Activated naive CD4-positive, alpha-beta T cell treated with anti-CD3 and anti-CD28 coated beads, Interleukin-2, amount 50 U/mL, for 72 hours (primary cell): ENCODE measurements at regions not wholly inside any gene's neighbourhood (a gene's known extent, or its start where the extent isn't known, plus 50 kb on each side); places are given as distances from the start of the nearest gene placed in this dataset.
A peak's percentile ranks its signal among the peaks of the same experiment; 100 is the strongest.

ENCODE experiments used
- ATAC-seq, 2 donors: fragments of 150-1000 bp; cut with Tn5 transposase; 2 replicates each; pipeline ENCODE4 v1.10.0; 2021; ENCODE audit warnings: mild to moderate bottlenecking in 2 of 2, moderate library complexity in 2 of 2
- DNase-seq, 2 donors: peaks; one replicate each; pipeline ENCODE4 v3.0.0; 2021 to 2022; ENCODE audit warnings: low spot score in 2 of 2
- H3K27ac Mint-ChIP-seq, 2 donors: one replicate each; pipeline ENCODE4 v1.8.0; 2022; ENCODE audit warnings: mild to moderate bottlenecking in 2 of 2, mixed read lengths in 2 of 2
- H3K36me3 Mint-ChIP-seq, 2 donors: one replicate each; pipeline ENCODE4 v1.8.0; 2022; ENCODE audit warnings: mixed read lengths in 2 of 2
- H3K9me3 Mint-ChIP-seq, 2 donors: one replicate each; pipeline ENCODE4 v1.8.0; 2022; ENCODE audit warnings: mixed read lengths in 2 of 2

DNA sequence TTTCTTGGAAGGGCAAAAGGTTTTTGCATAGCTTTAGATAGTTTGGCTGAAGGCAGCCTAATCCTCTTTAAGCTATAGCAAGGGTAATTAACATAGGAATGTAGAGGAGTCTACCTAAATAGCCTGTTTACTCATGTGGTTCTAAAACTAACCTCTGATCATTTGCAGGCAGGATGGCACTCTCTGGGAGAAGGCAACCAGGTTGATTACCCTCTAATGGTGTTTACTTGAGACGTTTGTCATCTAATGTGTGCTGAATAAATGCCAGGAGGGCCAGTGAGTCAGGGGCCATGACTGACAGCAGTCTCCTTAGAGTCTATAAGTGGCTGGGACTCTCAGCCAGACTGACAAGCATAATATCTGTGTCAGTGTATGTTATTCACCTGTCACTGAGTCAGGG is 286.4 kb downstream of the PCNX1 start:
- ATAC-seq (no peak), DNase-seq (no peak)
- Mint-ChIP-seq H3K27ac (no peak overlapping the region), H3K36me3 (no peaks in the 10 kb centered on the region), H3K9me3 (no peaks in the 10 kb centered on the region)

DNA sequence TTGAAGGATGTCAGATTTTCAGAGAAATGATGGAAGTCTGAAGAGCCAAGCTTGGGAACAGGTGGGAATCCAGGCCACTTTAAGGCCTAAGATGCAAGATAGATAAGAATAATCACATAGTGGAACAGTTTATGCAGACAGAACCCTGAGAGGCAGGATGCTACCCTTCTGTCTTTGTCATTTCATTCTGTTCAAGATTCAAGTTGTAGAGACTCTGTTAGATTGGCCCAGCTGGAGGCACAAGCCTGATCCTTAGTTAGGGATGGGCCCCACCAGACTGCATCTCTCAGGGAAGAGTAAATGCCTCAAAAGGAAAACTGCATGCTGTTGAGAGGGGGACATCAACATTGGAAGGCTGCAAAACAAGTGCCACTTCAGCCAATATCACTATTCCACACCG is 287.0 kb downstream of the PCNX1 start:
- no peak for ATAC-seq
- Mint-ChIP-seq H3K27ac (no peak overlapping the region), H3K9me3 (no peaks in the 10 kb centered on the region), H3K36me3 (no peaks in the 10 kb centered on the region)
- no peak for DNase-seq

- ATAC-seq (no peak), DNase-seq (no peak)
- no peak overlapping the region for H3K27ac Mint-ChIP-seq
- no peaks in the 10 kb centered on the region for H3K9me3 Mint-ChIP-seq
- no peaks in the 10 kb centered on the region for H3K36me3 Mint-ChIP-seq
Observed at GRCh38 chr14:71196921-71197320, 289.7 kb downstream of the PCNX1 start.

DNA sequence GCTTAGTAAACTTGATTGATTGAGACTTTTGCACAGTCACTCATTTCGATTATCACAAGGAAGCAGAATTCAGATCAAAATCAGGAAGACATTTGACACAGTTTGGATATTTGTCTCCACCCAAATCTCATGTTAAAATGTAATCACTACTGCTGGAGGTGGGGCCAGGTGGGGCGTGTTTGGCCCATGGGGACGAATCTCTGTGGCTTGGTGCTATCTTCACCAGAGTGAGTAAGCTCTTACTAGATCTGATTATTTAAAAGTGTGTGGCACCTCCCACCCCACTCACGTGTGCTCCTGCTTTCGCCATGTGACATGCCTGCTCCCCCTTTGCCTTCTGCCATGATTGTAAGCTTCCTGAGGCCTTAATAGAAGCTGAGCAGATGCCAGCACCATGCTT is 291.4 kb downstream of the PCNX1 start:
- no peak for DNase-seq
- H3K27ac Mint-ChIP-seq: no peak overlapping the region
- no peaks in the 10 kb centered on the region for H3K9me3 Mint-ChIP-seq
- ATAC-seq: no peak
- H3K36me3 Mint-ChIP-seq: no peaks in the 10 kb centered on the region

DNA sequence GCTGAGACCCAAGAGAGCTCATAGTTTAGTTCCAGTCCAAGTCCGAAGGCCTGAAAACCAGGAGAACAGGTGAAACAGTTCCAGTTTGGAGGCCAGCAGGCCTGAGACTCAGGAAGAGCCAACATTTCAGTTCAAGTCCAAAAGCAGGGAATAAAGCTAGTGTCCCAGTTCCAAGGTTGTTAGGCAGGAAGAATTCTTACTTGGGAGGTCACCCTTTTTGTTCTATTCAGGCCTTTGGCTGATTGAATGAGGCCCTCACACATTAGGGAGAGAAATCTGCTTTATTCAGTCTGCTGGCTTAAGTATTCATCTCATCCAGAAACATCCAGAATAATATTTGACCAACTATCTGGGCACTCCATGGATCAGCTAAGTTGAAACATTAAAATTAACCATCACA is 294.6 kb downstream of the PCNX1 start:
- no peak for ATAC-seq
- no peak for DNase-seq
- Mint-ChIP-seq H3K36me3 (no peaks in the 10 kb centered on the region), H3K9me3 (peaks cover 4% of the 10 kb centered on the region in 2 donors), H3K27ac (no peak overlapping the region)

GRCh38 chr14:71202881-71203280 is 295.6 kb downstream of the PCNX1 start:
- DNase-seq: no peak
- no peak for ATAC-seq
- Mint-ChIP-seq H3K36me3 (no peaks in the 10 kb centered on the region), H3K9me3 (peaks cover 4% of the 10 kb centered on the region in 2 donors), H3K27ac (no peak overlapping the region)

DNA sequence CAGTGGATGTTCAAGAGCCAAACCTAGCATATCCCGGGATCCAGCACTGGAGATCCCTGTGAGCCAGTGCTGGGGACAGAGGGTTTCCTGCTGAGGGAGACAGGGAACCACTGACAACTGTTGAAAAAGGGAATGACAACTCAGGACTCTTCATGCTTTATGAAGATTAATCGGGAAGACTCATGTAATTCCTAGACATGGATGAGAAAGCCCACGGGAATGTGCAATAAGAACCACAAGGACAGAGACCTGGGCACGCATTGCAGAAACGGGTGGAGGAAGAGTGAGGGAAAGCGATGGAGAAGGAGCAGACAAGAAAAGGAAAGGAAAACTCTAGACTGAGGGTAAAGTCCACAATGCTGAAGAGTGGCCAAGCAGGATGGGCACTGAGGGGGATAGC is 296.0 kb downstream of the PCNX1 start:
- no peak for ATAC-seq
- H3K9me3 Mint-ChIP-seq: peaks cover 4% of the 10 kb centered on the region in 2 donors
- H3K36me3 Mint-ChIP-seq: no peaks in the 10 kb centered on the region
- peak overlapping the region in 1 of 2 donors; percentile 7 for H3K27ac Mint-ChIP-seq
- DNase-seq: no peak

DNA sequence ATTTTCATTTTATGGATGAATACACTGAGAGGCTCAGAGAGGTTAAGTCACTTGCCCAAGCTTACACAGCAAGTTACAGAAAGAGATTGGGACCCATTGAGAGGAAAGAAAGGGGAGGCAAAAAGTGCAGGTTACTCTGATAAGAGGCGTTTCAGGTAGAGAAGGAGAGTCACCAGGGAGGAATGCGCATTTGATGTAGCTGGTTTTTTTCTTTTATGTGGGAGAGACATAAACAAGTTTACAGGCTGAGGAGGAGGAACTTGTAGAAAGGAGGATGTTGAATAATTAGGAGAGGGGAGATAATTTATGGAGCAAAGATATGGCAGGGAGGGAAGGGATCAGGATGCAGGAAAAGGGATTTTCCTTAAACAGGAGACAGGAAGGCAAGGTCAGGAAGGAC is 297.0 kb downstream of the PCNX1 start:
- Mint-ChIP-seq H3K9me3 (peaks cover 4% of the 10 kb centered on the region in 2 donors), H3K36me3 (no peaks in the 10 kb centered on the region), H3K27ac (no peak overlapping the region)
- no peak for DNase-seq
- ATAC-seq: no peak

- Mint-ChIP-seq H3K27ac (no peak overlapping the region), H3K9me3 (peaks cover 4% of the 10 kb centered on the region in 2 donors), H3K36me3 (no peaks in the 10 kb centered on the region)
- ATAC-seq: no peak
- DNase-seq: no peak
Observed at GRCh38 chr14:71204768-71205167, 297.5 kb downstream of the PCNX1 start.

DNA sequence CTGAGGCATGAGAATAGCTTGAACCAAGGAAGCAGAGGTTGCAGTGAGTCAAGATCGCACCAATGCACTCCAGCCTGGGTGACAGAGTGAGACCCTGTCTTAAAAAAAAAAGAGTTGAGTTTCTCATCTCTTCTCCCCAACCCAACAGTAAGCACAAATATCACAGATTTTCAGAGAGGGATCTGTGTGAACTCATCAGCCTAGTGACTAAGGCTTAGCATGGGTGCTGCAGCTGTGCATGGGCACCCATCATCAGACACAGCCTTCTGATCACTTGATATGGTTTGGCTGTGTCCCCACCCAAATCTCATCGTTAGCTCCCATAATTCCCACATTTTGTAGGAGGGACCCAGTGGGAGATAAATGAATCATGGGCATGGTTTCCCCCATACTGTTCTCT is 298.9 kb downstream of the PCNX1 start:
- H3K9me3 Mint-ChIP-seq: peaks cover 4% of the 10 kb centered on the region in 2 donors
- no peak overlapping the region for H3K27ac Mint-ChIP-seq
- DNase-seq: no peak
- no peaks in the 10 kb centered on the region for H3K36me3 Mint-ChIP-seq
- ATAC-seq: peak in 1 of 2 donors; percentile 68

DNA sequence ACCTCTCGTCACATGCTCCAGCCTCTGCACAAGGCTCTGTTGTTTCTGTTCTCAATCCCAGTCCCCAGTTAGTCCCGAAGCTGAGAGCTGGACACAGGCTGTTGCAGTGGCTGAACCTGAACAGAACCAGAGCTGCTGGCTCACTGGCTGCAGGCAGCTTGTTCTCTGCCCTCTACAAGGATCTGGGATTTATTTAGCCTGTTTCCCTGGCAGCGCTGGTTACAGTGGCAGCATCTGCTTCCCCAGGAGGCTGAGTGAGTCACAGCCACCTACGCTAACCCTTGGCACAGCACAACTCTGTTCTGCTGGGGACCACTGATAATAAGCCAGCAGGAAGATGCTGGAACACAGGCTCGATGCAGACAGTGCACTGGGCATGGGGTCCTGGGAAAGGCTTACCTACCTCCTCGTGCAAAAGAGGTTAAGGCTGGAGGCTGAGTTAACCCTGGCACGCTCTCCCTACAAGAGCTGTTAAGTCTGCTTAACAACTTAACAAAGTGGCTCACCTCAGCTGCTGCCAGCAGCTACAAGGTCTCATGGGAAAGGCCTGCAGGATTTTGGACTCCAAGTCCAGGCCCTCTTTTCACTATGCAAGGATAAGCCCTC is 299.6 kb downstream of the PCNX1 start:
- DNase-seq (no peak), ATAC-seq (no peak)
- no peaks in the 10 kb centered on the region for H3K36me3 Mint-ChIP-seq
- peaks cover 4% of the 10 kb centered on the region in 2 donors for H3K9me3 Mint-ChIP-seq
- H3K27ac Mint-ChIP-seq: no peak overlapping the region

- H3K27ac Mint-ChIP-seq: no peak overlapping the region
- no peak for DNase-seq
- H3K9me3 Mint-ChIP-seq: peaks cover 4% of the 10 kb centered on the region in 2 donors
- H3K36me3 Mint-ChIP-seq: no peaks in the 10 kb centered on the region
- no peak for ATAC-seq
Observed at GRCh38 chr14:71208702-71209357, 301.6 kb downstream of the PCNX1 start.

- no peak overlapping the region for H3K27ac Mint-ChIP-seq
- H3K9me3 Mint-ChIP-seq: peaks cover 4% of the 10 kb centered on the region in 2 donors
- DNase-seq (no peak), ATAC-seq (no peak)
- H3K36me3 Mint-ChIP-seq: no peaks in the 10 kb centered on the region
Observed at GRCh38 chr14:71209888-71210287, 302.6 kb downstream of the PCNX1 start.

- H3K9me3 Mint-ChIP-seq: peaks cover 0 to 4% of the 10 kb centered on the region in 2 donors
- peak in 1 of 2 donors; percentile 64 for ATAC-seq
Observed at GRCh38 chr14:71212093-71212492, 304.8 kb downstream of the PCNX1 start.

DNA sequence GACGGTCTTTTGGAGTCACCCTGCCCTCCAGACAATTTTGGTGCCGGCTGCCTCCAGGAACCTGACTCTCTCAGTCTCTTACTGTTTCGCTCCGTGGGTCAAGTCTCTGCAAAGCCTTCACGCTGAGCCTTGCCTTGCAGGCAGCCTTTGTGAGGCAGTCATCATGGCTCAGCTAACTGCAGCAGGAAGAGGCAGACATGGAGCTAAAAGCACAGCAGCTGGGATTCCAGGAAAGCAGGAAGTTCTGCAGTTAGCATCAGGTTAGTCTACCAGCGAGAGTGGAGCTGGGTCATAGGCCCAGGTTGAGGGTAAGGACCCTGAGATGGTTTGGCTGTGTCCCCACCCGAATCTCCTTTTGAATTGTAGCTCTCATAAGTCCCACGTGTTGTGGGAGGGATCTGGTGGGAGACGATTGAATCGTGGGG is 305.4 kb downstream of the PCNX1 start:
- peaks cover 3 to 5% of the 10 kb centered on the region in 2 donors for H3K9me3 Mint-ChIP-seq
- no peak for ATAC-seq
- DNase-seq: no peak
- no peak overlapping the region for H3K27ac Mint-ChIP-seq
- H3K36me3 Mint-ChIP-seq: peaks cover 4 to 13% of the 10 kb centered on the region in 2 donors

More at GRCh38 chr14:71212093-71212492, 304.8 kb downstream of the PCNX1 start:
- no peak for DNase-seq
- no peak overlapping the region for H3K27ac Mint-ChIP-seq
- H3K36me3 Mint-ChIP-seq: peaks cover 0 to 7% of the 10 kb centered on the region in 2 donors

DNA sequence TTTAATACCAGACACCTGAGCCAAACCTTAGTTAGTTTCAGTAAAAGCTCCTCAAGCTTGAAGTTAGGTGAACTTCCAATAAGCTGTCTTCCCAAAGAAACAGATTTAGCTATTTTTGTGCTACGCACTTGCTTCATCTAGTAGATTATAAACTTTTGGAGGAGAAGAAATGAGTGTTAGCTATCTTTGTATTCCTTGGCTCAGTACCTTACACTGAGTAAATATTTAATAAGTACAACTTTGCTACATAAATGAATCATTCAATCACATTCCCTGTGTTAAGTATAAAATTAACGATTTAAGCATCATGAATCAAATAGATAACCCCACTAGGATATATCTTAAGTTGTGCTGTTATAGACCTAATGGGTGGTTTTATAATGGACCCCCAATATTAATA is 307.0 kb downstream of the PCNX1 start:
- DNase-seq (no peak), ATAC-seq (no peak)
- Mint-ChIP-seq H3K9me3 (peaks cover 3 to 14% of the 10 kb centered on the region in 2 donors), H3K36me3 (peaks cover 8 to 29% of the 10 kb centered on the region in 2 donors), H3K27ac (no peak overlapping the region)

DNA sequence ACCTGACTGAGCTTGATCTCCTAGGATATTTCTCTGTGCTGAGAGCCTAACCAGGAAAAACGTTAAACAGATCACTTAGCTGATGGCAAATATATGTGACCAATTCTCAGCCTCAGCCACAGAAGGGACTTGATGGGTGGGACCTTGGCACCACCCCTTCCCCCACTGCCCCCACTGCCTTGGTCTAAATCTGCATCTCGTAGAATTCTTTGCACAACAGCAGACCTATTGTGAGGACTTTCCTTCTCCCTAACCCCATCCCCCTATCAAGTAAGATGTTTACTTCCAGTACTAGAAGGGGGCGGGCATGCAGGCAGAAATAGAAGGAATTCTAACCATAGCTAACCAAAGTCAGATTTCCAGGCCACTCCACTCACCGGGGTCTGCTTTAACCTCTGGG is 313.2 kb downstream of the PCNX1 start:
- ATAC-seq: no peak
- Mint-ChIP-seq H3K36me3 (peaks cover 8 to 29% of the 10 kb centered on the region in 2 donors), H3K27ac (no peak overlapping the region), H3K9me3 (peaks cover 3 to 14% of the 10 kb centered on the region in 2 donors)
- no peak for DNase-seq

- DNase-seq: no peak
- no peak for ATAC-seq
- no peak overlapping the region for H3K27ac Mint-ChIP-seq
- peaks cover 3 to 14% of the 10 kb centered on the region in 2 donors for H3K9me3 Mint-ChIP-seq
- peaks cover 8 to 29% of the 10 kb centered on the region in 2 donors for H3K36me3 Mint-ChIP-seq
Observed at GRCh38 chr14:71221119-71221518, 313.9 kb downstream of the PCNX1 start.
